Fibroblast of mammary gland (primary cell): ENCODE measurements at regions not wholly inside any gene's neighbourhood (a gene's known extent, or its start where the extent isn't known, plus 50 kb on each side); places are given as distances from the start of the nearest gene placed in this dataset.

Experiments
- DNase-seq: peaks from one replicate; pipeline ENCODE4 v3.0.0-alpha.2; 2010; ENCODE audit warnings: low read depth
- H3K4me3 ChIP-seq: 2 replicates; pipeline ENCODE4 v1.5.1; 2011; ENCODE audit warnings: low read depth, mild to moderate bottlenecking, low read length, moderate library complexity; ENCODE audit not compliant: control insufficient read depth
- TF ChIP-seq, protein P1 (sequence below): conservative IDR thresholded peaks from 2 replicates; pipeline ENCODE4 v1.5.1; 2011; ENCODE audit warnings: low read depth, low read length, inconsistent platforms; ENCODE audit not compliant: control insufficient read depth, insufficient read depth

DNA sequence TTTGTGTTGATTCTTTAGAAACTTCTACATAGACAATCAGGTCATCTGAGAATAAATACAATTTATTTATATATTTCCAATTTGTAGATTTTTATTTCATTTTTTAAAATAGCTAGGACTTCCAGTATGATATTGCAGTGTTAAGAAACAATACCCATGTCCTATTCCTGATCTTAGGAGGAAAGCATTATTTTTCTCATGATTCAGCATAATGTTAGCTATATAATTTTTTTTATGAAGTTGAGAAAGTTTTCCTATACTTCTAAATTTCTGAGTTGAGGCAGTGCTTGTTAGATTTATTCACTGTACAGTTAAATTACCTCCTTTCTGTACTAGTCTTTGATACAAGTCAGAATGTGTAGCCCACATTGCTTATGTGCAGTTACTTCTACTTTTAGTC lies 595.7 kb upstream of the HS6ST1 start:
- no peak overlapping the region for H3K4me3 ChIP-seq
- TF ChIP-seq, protein P1, sequence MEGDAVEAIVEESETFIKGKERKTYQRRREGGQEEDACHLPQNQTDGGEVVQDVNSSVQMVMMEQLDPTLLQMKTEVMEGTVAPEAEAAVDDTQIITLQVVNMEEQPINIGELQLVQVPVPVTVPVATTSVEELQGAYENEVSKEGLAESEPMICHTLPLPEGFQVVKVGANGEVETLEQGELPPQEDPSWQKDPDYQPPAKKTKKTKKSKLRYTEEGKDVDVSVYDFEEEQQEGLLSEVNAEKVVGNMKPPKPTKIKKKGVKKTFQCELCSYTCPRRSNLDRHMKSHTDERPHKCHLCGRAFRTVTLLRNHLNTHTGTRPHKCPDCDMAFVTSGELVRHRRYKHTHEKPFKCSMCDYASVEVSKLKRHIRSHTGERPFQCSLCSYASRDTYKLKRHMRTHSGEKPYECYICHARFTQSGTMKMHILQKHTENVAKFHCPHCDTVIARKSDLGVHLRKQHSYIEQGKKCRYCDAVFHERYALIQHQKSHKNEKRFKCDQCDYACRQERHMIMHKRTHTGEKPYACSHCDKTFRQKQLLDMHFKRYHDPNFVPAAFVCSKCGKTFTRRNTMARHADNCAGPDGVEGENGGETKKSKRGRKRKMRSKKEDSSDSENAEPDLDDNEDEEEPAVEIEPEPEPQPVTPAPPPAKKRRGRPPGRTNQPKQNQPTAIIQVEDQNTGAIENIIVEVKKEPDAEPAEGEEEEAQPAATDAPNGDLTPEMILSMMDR: no peak
- DNase-seq: no peak

DNA sequence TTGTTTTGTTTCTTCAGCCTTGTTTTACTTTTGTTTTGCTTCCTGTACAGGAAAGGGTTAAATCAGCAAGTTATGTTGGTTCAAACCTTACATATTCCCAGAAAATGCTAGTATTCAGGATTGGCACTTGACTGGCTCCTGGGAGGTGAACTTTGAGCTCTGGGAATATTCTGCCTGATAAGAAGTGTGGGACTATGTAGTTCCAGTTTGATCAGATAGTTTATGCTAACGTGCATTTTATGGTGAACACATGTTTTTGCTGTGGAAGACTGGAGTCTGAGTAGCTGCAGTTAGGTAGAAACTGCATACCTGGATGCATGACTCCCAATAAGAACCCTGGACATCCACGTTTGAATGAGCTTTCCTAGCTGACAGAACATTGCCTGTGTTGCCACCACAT lies 603.1 kb upstream of the HS6ST1 start:
- no peak overlapping the region for H3K4me3 ChIP-seq
- no peak for DNase-seq
- TF ChIP-seq, protein P1: no peak

DNA sequence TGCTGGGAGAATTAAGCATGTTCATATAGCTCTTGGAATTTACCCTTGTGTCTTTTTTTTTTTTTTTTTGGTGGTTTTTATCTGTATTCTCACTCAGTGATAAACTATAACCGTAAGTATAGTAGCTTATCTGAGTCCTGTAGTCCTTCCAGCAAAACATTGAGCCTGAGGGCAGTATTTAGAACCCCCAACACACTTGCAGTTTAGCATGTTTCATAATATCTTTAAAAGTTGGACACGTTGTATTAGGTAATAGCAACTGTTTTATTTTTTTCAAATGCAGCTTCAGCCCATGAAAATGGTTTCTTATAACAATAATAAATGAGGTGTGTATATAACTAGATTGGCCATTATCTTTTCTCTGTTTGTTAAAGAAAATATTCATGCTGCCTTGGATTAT lies 603.5 kb upstream of the HS6ST1 start:
- H3K4me3 ChIP-seq: no peak overlapping the region
- no peak for DNase-seq
- TF ChIP-seq, protein P1: no peak

DNA sequence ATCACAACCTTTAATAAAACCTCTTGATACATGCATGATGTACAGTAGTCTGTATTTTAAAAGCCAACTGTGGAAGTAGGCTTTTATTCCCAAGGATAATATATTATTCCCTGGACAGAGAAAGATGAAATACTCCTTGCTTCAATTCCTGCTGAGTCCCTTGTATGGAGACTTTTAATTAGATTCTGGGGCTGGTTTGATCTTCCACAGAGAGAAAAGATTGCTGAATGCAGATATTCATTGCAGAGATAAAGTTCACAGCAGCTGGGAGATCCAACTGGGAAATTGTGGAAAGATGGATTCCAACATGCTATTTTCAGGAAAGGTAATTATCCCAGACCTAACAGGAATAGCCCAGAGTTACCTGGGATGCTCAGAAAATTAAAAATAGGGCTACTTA lies 607.0 kb upstream of the HS6ST1 start:
- no peak for DNase-seq
- TF ChIP-seq, protein P1: no peak
- no peak overlapping the region for H3K4me3 ChIP-seq

DNA sequence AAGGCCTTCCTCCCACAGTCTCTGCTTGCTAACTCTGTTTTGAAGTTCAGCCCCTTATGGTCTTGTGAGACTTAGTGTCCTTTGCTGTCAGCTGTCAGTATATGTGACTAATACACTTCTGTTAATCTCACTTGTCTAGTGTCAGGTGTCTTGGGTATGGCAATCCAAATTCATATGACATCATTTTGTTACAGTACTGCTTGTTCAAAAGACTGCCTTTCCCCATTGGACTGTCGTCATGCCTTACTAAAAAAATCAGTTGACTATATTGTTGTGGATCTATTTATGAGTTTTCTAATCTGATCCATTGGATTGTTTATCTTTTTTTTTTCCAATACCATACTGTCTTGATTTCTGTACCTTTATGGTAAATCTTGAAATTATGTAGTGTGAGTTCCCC lies 611.4 kb upstream of the HS6ST1 start:
- H3K4me3 ChIP-seq: no peak overlapping the region
- no peak for DNase-seq
- TF ChIP-seq, protein P1: no peak

DNA sequence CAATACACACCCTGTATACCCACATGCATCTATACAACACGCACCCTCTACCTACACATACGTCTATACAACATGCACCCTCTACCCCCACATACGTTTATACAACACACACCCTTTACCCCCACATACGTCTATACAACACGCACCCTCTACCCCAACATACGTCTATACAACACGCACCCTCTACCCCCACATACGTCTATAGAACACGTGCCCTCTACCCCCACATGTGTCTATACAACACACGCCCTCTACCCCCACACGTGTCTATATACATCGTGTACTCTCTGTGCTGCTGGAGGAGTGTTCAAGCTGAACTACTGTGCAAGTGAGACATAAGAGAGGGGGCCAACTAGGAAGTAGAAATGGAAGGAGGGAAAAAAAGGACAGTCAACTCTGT lies 621.7 kb upstream of the HS6ST1 start:
- TF ChIP-seq, protein P1: no peak
- DNase-seq: no peak
- H3K4me3 ChIP-seq: no peak overlapping the region

DNA sequence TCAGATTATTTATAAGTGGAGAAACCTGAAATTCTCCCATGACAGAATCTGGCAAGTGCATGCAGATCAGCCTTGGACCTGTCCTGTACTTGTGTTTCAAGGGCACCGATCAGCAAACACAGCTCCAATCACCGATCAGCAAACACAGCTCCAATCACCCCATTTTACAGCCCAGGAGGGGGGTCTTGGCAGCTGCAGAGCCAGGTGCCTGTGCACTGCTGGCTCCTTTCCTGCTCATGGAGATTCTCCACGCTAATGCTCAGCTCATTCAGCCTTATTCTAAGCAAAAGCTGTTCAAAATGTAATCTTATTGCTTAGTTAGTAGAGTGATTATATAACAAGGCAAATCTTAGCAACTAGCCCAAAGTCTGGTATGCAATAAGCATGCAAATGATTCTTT lies 623.1 kb upstream of the HS6ST1 start:
- DNase-seq: no peak
- no peak overlapping the region for H3K4me3 ChIP-seq
- TF ChIP-seq, protein P1: no peak
